NCI-H526 (cell line): ENCODE measurements at regions not wholly inside any gene's neighbourhood (a gene's known extent, or its start where the extent isn't known, plus 50 kb on each side); places are given as distances from the start of the nearest gene placed in this dataset.

ENCODE experiments used
- DNase-seq, 2 experiments: peaks; one replicate each; lab custom pipeline; 2025; lab: John Stamatoyannopoulos, UW

DNA sequence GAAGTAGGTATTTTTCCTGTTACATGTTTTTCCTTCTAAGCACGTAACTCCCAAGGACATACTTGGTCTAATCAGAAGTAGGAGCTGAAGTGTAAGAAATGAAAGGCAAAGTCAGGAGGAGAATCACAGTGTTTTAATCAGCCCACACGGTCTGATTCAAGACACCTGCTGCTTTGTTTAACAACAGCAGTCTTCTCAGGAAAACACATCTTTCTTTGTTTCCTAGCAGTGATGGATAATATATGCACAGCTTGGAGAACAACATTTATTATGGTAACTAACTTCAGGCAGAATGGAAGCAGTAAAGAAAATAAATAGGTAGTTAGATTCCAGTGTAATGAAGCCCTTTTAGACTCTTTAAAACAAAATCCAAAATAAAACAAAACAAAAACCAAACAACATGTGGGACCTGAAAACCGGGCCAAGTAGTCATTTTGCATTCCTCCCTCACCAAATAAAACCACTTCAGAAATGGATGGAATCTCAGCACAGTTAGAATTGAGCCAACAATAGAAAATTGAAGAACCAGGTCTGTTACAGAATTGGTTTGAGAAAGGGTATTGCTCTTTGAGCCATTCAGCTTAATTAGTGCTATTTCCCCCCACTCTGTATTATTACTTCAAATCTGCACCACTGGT, 61.1 kb upstream of the UGP2 start:
- DNase-seq = peak; percentile 52 to 67

DNA sequence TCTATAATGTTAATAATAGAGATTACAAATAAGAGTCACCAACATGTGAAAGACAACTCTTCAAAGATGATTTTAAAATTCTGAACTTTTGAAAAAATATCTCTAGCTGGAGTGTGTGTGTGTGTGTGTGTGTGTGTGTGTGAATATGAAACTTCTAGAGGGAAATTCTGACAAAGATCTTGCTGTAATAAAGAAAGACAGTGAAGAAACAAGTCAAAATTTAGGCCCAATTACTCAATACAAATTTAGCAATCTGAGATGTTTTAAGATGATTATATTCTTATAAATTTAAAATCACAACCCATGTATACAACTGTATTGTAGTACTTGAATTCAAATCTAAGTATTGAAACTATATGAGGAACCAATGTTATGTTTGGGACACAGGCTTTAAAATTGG, 57.2 kb upstream of the UGP2 start:
- no peak for DNase-seq

GRCh38 chr2:63785096-63785495, 56.6 kb upstream of the UGP2 start:
- DNase-seq = no peak

DNA sequence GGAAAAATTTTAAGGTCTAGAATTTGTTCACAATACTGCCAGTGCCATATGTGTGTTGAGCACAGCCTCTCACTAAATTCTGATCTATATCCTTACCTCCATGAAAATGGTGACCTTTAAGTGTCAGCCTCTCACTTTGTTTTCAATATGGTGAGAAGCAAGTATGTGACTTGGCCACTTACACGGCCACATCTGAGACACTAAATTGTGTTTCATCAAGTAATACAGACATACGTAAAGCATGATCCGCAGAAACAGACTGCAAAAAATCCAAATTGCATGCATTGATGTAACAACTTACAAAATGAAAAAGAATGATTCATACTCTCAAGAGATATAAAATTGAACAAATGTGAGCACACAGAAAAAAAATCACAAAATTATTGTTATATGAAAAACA, 55.2 kb upstream of the UGP2 start:
- DNase-seq = no peak

GRCh38 chr2:63788071-63788470, 53.6 kb upstream of the UGP2 start:
- DNase-seq = no peak

GRCh38 chr2:63789338-63790020, 52.2 kb upstream of the UGP2 start:
- DNase-seq = no peak

- no peak for DNase-seq
These were observed 51.2 kb upstream of the UGP2 start for GRCh38 chr2:63790491-63790890.

DNA sequence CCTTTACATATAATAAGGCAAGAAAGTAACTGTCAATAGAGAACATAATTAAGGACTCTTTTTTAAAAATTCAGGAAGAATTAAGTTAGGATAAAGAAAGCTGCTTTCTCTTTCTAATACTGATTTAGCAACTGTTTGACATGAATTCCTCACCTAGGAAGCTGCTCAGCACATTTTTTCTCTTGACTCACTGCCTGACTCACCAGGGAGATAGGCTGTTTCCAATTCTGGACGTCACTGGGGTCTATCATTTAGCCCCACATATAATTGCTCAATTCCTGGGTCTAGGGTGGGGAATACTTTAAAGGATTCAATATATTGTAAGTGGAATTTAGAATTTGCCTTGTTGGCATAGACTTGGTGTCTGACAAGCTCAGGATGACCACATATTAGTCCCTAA, 50.8 kb upstream of the UGP2 start:
- DNase-seq = no peak

DNA sequence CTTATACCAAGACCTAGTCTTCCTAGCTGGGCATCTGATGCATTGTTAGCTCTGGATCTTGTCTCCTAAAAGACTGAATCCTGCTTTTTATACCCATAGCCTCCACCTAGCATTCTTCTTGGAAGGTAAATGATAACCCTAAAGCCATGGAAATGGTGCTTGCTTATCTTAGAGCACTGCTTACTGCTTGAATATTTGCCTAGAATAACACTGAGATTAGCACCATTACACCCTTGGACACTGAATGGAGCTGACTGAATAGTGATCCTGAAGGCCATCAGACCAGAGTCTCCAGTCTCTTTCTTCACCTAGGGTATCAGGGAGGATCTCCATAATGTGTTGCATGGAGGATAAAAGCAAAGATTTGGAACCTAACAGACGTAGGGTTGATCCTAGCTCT, 50.3 kb upstream of the UGP2 start:
- no peak for DNase-seq
